GM19023 (cell line): ENCODE measurements at regions not wholly inside any gene's neighbourhood (a gene's known extent, or its start where the extent isn't known, plus 50 kb on each side); places are given as distances from the start of the nearest gene placed in this dataset.
"Not testable (repeated sequence)": the region's sequence is repeated elsewhere in the genome, so short reads cannot be mapped to it uniquely, and the experiment has no call there.

Experiments used
- ATAC-seq: cut with Tn5 transposase; IDR thresholded peaks from one replicate; pipeline ENCODE4 v1.9.1; 2021; ENCODE audit warnings: mild to moderate bottlenecking, moderate library complexity; ENCODE audit not compliant: unreplicated experiment

GRCh38 chr6:106802139-106802538, 172.4 kb downstream of the CD24 start:
- ATAC-seq: no peak

GRCh38 chr6:106801256-106801655, 171.9 kb downstream of the QRSL1 start:
- ATAC-seq: no peak

GRCh38 chr6:106800379-106800778, 171.0 kb downstream of the QRSL1 start:
- ATAC-seq: no peak

GRCh38 chr6:106799031-106799894, 169.9 kb downstream of the QRSL1 start:
- ATAC-seq: peak; percentile 82

- no peak for ATAC-seq
These were observed 167.8 kb downstream of the QRSL1 start for GRCh38 chr6:106797186-106797585.

GRCh38 chr6:106796781-106797180, 167.4 kb downstream of the QRSL1 start:
- no peak for ATAC-seq

- no peak for ATAC-seq
These were observed 164.8 kb downstream of the QRSL1 start for GRCh38 chr6:106794129-106794528.

GRCh38 chr6:106792536-106793236, 163.3 kb downstream of the QRSL1 start:
- ATAC-seq: no peak

- ATAC-seq: no peak
These were observed 161.6 kb downstream of the QRSL1 start for GRCh38 chr6:106790935-106791334.

GRCh38 chr6:106790149-106790770, 160.9 kb downstream of the QRSL1 start:
- no peak for ATAC-seq

GRCh38 chr6:106789428-106790148, 160.2 kb downstream of the QRSL1 start:
- no peak for ATAC-seq

GRCh38 chr6:106788761-106789160, 159.4 kb downstream of the QRSL1 start:
- ATAC-seq: no peak

GRCh38 chr6:106787327-106788196, 158.2 kb downstream of the QRSL1 start:
- no peak for ATAC-seq

- ATAC-seq: no peak
These were observed 155.9 kb downstream of the QRSL1 start for GRCh38 chr6:106785298-106785697.

- ATAC-seq: no peak
These were observed 154.5 kb downstream of the QRSL1 start for GRCh38 chr6:106783640-106784566.

GRCh38 chr6:106782536-106783285, 153.3 kb downstream of the QRSL1 start:
- no peak for ATAC-seq

GRCh38 chr6:106779552-106779951, 150.2 kb downstream of the QRSL1 start:
- not testable (repeated sequence) for ATAC-seq

GRCh38 chr6:106778943-106779342, 149.6 kb downstream of the QRSL1 start:
- ATAC-seq: no peak
